IMR-90 (cell line): ENCODE measurements at regions not wholly inside any gene's neighbourhood (a gene's known extent, or its start where the extent isn't known, plus 50 kb on each side); places are given as distances from the start of the nearest gene placed in this dataset.

Source experiments
- ATAC-seq: fragments of 200-7000 bp; cut with Tn5 transposase; 2 replicates; pipeline ENCODE4 v1.9.1; 2020; ENCODE audit warnings: low read depth, mild to moderate bottlenecking, moderate library complexity
- BruUV-seq: library from RNA; stranded (reverse); fragments of 400-500 nt; replicated peaks from 2 replicates; lab custom pipeline; 2021; lab: Mats Ljungman, UMichigan
- CTCF ChIA-PET: fragments of 300-600 bp; formaldehyde crosslinking; extraction: SDS; loops from one replicate; lab custom pipeline; 2021; ENCODE audit warnings: antibody characterized with exemption; lab: Yijun Ruan, JAX
- POLR2A ChIA-PET: fragments of 300-600 bp; sonication (Branson Sonifier 250); formaldehyde crosslinking; loops from one replicate; lab custom pipeline; 2022; ENCODE audit warnings: antibody characterized with exemption; ENCODE audit not compliant: unreplicated experiment; lab: Charles Lee
- DNase-seq: peaks from one replicate; pipeline ENCODE4 v3.0.0; 2013
- H2AFZ ChIP-seq: replicated peaks from 2 replicates; pipeline ENCODE3; 2013; ENCODE audit warnings: low read length, mild to moderate bottlenecking; ENCODE audit not compliant: poor library complexity
- H2AK5ac ChIP-seq: 2 replicates; pipeline ENCODE4 v1.6.1; 2013; ENCODE audit warnings: low read depth, low read length, inconsistent platforms
- H2AK9ac ChIP-seq: replicated peaks from 2 replicates; pipeline ENCODE3; 2013; ENCODE audit warnings: mild to moderate bottlenecking, low read depth, low read length, moderate library complexity; ENCODE audit not compliant: poor library complexity
- H2BK120ac ChIP-seq: 2 replicates; pipeline ENCODE4 v1.6.1; 2013; ENCODE audit warnings: low read depth, low read length, inconsistent platforms
- H2BK15ac ChIP-seq: 3 replicates; pipeline ENCODE4 v1.6.1; 2013; ENCODE audit warnings: low read depth, low read length, inconsistent platforms
- H2BK20ac ChIP-seq: 2 replicates; pipeline ENCODE4 v1.6.1; 2013; ENCODE audit warnings: low read depth, mild to moderate bottlenecking, inconsistent platforms, low read length, moderate library complexity
- H2BK5ac ChIP-seq: 2 replicates; pipeline ENCODE4 v1.6.1; 2013; ENCODE audit warnings: mild to moderate bottlenecking, low read depth, low read length, inconsistent platforms; ENCODE audit not compliant: poor library complexity, severe bottlenecking
- H3K14ac ChIP-seq: replicated peaks from 2 replicates; pipeline ENCODE4 v1.6.1; 2013; ENCODE audit warnings: low read depth, low read length, inconsistent platforms
- H3K18ac ChIP-seq: 2 replicates; pipeline ENCODE4 v1.6.1; 2013; ENCODE audit warnings: low read depth, low read length, control low read depth
- H3K23ac ChIP-seq: 2 replicates; pipeline ENCODE4 v1.6.1; 2013; ENCODE audit warnings: low read depth, low read length, inconsistent platforms
- H3K27ac ChIP-seq: 2 replicates; pipeline ENCODE4 v1.5.1; 2013; ENCODE audit warnings: mild to moderate bottlenecking, control low read depth, low read length; ENCODE audit not compliant: insufficient read depth
- H3K27me3 ChIP-seq: 2 replicates; pipeline ENCODE4 v1.6.1; 2013; ENCODE audit warnings: low read length; ENCODE audit not compliant: control insufficient read depth, insufficient read depth
- H3K36me3 ChIP-seq: 2 replicates; pipeline ENCODE4 v1.6.1; 2013; ENCODE audit warnings: low read length, mixed read lengths; ENCODE audit not compliant: control insufficient read depth, insufficient read depth
- H3K4ac ChIP-seq: 2 replicates; pipeline ENCODE4 v1.6.1; 2013; ENCODE audit warnings: low read depth, low read length, inconsistent platforms
- H3K4me1 ChIP-seq: 2 replicates; pipeline ENCODE4 v1.6.1; 2013; ENCODE audit warnings: low read length, mixed read lengths; ENCODE audit not compliant: control insufficient read depth, insufficient read depth
- H3K4me2 ChIP-seq: 2 replicates; pipeline ENCODE4 v1.6.1; 2013; ENCODE audit warnings: low read depth, mild to moderate bottlenecking, control low read depth, low read length, moderate library complexity
- H3K4me3 ChIP-seq: 2 replicates; pipeline ENCODE4 v1.5.1; 2013; ENCODE audit warnings: low read depth, mild to moderate bottlenecking, control low read depth, low read length, moderate library complexity; ENCODE audit not compliant: insufficient read depth
- H3K56ac ChIP-seq: 2 replicates; pipeline ENCODE4 v1.6.1; 2013; ENCODE audit warnings: low read length, inconsistent platforms; ENCODE audit not compliant: insufficient read depth; ENCODE audit errors: extremely low read depth
- H3K79me1 ChIP-seq, 2 experiments: 2 replicates each; pipeline ENCODE4 v1.6.1; 2013; ENCODE audit warnings: low read length in 2 of 2, inconsistent platforms in 1 of 2, low read depth in 1 of 2
- H3K9ac ChIP-seq: 2 replicates; pipeline ENCODE4 v1.6.1; 2013; ENCODE audit warnings: low read depth, low read length, control low read depth
- H3K9me1 ChIP-seq: 2 replicates; pipeline ENCODE4 v1.6.1; 2013; ENCODE audit warnings: low read length, inconsistent platforms; ENCODE audit not compliant: insufficient read depth
- H3K9me3 ChIP-seq: 2 replicates; pipeline ENCODE4 v1.6.1; 2013; ENCODE audit warnings: low read length; ENCODE audit not compliant: control insufficient read depth, insufficient read depth
- H4K20me1 ChIP-seq: 2 replicates; pipeline ENCODE4 v1.6.1; 2013; ENCODE audit warnings: low read length, inconsistent platforms; ENCODE audit not compliant: insufficient read depth
- H4K5ac ChIP-seq: 2 replicates; pipeline ENCODE4 v1.6.1; 2013; ENCODE audit warnings: mild to moderate bottlenecking, low read depth, low read length, control low read depth
- H4K8ac ChIP-seq, 2 experiments: 2 replicates each; pipeline ENCODE4 v1.6.1; 2013; ENCODE audit warnings: low read depth in 2 of 2, low read length in 2 of 2, control low read depth in 1 of 2, inconsistent platforms in 1 of 2
- H4K91ac ChIP-seq: 2 replicates; pipeline ENCODE4 v1.6.1; 2013; ENCODE audit warnings: low read depth, low read length, inconsistent platforms; ENCODE audit not compliant: insufficient read depth
- CEBPB ChIP-seq: IDR thresholded peaks from 2 replicates; pipeline ENCODE4 v1.6.1; 2012; ENCODE audit warnings: low read depth, low read length, improper control_type of control experiment
- MXI1 ChIP-seq: IDR thresholded peaks from 2 replicates; pipeline ENCODE4 v1.6.1; 2012; ENCODE audit warnings: low read depth, mild to moderate bottlenecking, low read length, moderate library complexity, borderline replicate concordance
- WGBS, 2 experiments: methylation state at CpG; one replicate each; pipeline versions ENCODE4 v1.1.5 to v1.1.7; 2013; ENCODE audit warnings: missing lambda C conversion rate in 2 of 2; ENCODE audit not compliant: insufficient read length in 1 of 2; ENCODE audit errors: extremely low coverage in 2 of 2; 5-methylcytosine and 5-hydroxymethylcytosine counted together
- dilution Hi-C: fragments of 300-500 bp; cut with HindIII; formaldehyde crosslinking; loops from one replicate; pipeline ENCODE4 v1.14.3; 2018; ENCODE audit warnings: low sequenced_read_pairs; ENCODE audit not compliant: unreplicated experiment
- in situ Hi-C: fragments of 300-500 bp; cut with MboI; formaldehyde crosslinking; loops from 3 replicates; pipeline ENCODE4 v1.14.3; 2019; ENCODE audit warnings: low sequenced_read_pairs, inconsistent platforms, mixed read lengths
- intact Hi-C: fragments of 100-400 bp; cut with micrococcal nuclease; formaldehyde crosslinking; loops from 2 replicates; pipeline ENCODE4 v1.10.0; 2022
- TF ChIP-seq, protein P1 (sequence below): fragments of 150-350 bp; IDR thresholded peaks from 2 replicates; pipeline ENCODE4 v1.6.1; 2016; ENCODE audit warnings: low read depth, mild to moderate bottlenecking, low read length, moderate library complexity, borderline replicate concordance

DNA sequence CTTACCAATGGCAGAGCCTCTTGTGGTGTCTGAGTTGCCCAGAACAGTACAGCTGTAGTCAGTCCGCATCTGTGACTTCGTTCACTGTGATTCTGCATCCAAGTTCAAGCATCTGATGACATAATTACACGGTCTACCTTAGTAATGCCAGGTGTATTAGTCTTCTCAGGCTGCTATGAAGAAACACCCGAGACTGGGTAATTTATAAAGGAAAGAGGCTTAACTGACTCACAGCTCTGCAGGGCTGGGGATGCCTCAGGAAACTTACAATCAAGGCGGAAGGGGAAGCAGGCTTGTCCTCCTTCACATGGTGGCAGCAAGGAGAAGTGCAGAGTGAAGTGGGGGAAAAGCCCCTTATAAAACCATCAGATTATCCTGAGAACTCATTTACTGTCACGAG is 163.9 kb upstream of the SULF2 start:
- H3K4me3 ChIP-seq: no peak overlapping the region
- no peaks in the 10 kb centered on the region for H3K79me1 ChIP-seq
- no peak overlapping the region for H2BK5ac ChIP-seq
- H3K27ac ChIP-seq: no peak overlapping the region
- H2BK15ac ChIP-seq: no peak overlapping the region
- no peak overlapping the region for H2AK9ac ChIP-seq
- no peak overlapping the region for H3K9ac ChIP-seq
- dilution Hi-C loops (no loop called here), intact Hi-C loops (no loop called here), in situ Hi-C loops (no loop called here)
- no peaks in the 10 kb centered on the region for H4K20me1 ChIP-seq
- no peak overlapping the region for H2AK5ac ChIP-seq
- H2AFZ ChIP-seq: no peak overlapping the region
- no peak overlapping the region for H3K4me2 ChIP-seq
- H3K4ac ChIP-seq: no peak overlapping the region
- WGBS, 2 experiments: 80% methylated on average over 1 of the region's 6 CpGs; no CpG with 5 or more reads in 1 of the 2 experiments
- ChIA-PET POLR2A (no interaction called here), CTCF (no interaction called here)
- no TSS peak for BruUV-seq
- H3K56ac ChIP-seq: no peak overlapping the region
- DNase-seq (no peak), ATAC-seq (no peak)
- no peaks in the 10 kb centered on the region for H3K9me1 ChIP-seq
- no peaks in the 10 kb centered on the region; the same call in 1 of the 2 replicates for H3K27me3 ChIP-seq
- no peak overlapping the region for H4K8ac ChIP-seq
- no peaks in the 10 kb centered on the region for H3K4me1 ChIP-seq
- no peak overlapping the region for H2BK120ac ChIP-seq
- no peak overlapping the region for H4K91ac ChIP-seq
- H3K36me3 ChIP-seq: no peaks in the 10 kb centered on the region
- no peak overlapping the region for H2BK20ac ChIP-seq
- no peak overlapping the region for H3K23ac ChIP-seq
- no peak for TF ChIP-seq MXI1
- TF ChIP-seq, protein P1, sequence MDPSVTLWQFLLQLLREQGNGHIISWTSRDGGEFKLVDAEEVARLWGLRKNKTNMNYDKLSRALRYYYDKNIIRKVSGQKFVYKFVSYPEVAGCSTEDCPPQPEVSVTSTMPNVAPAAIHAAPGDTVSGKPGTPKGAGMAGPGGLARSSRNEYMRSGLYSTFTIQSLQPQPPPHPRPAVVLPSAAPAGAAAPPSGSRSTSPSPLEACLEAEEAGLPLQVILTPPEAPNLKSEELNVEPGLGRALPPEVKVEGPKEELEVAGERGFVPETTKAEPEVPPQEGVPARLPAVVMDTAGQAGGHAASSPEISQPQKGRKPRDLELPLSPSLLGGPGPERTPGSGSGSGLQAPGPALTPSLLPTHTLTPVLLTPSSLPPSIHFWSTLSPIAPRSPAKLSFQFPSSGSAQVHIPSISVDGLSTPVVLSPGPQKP: no peak
- TF ChIP-seq CEBPB: no peak
- no peak overlapping the region for H3K14ac ChIP-seq
- no peak overlapping the region for H3K18ac ChIP-seq
- no peak overlapping the region for H4K5ac ChIP-seq
- H3K9me3 ChIP-seq: no peaks in the 10 kb centered on the region
